ENCODE measurements at regions not wholly inside any gene's neighbourhood (a gene's known extent, or its start where the extent isn't known, plus 50 kb on each side); places are given as distances from the start of the nearest gene placed in this dataset.

DNA sequence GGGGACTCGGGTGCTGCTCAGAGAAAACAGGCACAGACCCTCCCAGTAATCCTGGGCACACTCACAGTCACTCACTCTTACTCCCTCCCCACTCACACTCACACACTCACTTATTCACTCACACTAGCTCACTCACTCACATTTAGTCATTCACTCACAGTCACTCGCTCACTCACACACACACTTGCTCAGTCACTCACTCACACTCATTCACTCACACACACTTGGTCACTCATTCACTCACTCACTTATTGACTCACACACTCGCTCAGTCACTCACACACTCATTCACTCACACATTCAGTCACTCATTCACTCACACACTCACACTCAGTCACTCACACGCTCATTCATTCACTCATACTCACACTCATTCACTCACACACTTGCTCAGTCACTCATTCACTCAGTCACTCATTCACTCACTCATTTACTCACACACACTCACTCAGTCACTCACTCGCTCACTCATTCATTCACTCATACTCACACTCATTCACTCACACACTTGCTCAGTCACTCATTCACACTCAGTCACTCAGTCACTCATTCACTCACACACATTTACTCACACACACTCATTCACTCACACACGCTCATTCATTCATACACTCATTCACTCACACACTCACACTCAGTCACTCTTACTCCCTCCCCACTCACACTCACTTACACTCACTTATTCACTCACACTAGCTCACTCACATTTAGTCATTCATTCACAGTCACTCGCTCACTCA lies 164.2 kb upstream of the C1orf174 start:
- POLR2A ChIA-PET = no interaction called here
- H3K27me3 ChIP-seq (ENCODE audit: control insufficient read depth, insufficient read depth, low read length) = no peaks in the 10 kb centered on the region; the same call in 1 of the 2 replicates
- ATAC-seq (no peak), DNase-seq (ENCODE audit: low read depth, low spot score) (no peak)
- H3K4me1 ChIP-seq (ENCODE audit: control insufficient read depth, insufficient read depth, low read length) = no peaks in the 10 kb centered on the region
- CTCF ChIA-PET = no interaction called here
- in situ Hi-C loops (cut with HindIII; ENCODE audit: low pct_unique_long_range_greater_than_20kb, low sequenced_read_pairs) (no loop called here), intact Hi-C loops (cut with micrococcal nuclease; ENCODE audit: unreplicated experiment) (no loop called here)
- H3K36me3 ChIP-seq (ENCODE audit: control insufficient read depth, insufficient read depth, low read length) = no peaks in the 10 kb centered on the region
- BruUV-seq (replicated peaks) = no TSS peak
- TF ChIP-seq TCF7L2 (IDR thresholded peaks at IDR 0.05; ENCODE audit: low read depth, low read length) (no peak), SIN3A (IDR thresholded peaks at IDR 0.05; ENCODE audit: borderline replicate concordance, insufficient read depth, low read depth, low read length) (no peak), POLR2AphosphoS5 (IDR thresholded peaks at IDR 0.05; ENCODE audit: low read depth, low read length) (no peak)
- TF ChIP-seq, protein P1, sequence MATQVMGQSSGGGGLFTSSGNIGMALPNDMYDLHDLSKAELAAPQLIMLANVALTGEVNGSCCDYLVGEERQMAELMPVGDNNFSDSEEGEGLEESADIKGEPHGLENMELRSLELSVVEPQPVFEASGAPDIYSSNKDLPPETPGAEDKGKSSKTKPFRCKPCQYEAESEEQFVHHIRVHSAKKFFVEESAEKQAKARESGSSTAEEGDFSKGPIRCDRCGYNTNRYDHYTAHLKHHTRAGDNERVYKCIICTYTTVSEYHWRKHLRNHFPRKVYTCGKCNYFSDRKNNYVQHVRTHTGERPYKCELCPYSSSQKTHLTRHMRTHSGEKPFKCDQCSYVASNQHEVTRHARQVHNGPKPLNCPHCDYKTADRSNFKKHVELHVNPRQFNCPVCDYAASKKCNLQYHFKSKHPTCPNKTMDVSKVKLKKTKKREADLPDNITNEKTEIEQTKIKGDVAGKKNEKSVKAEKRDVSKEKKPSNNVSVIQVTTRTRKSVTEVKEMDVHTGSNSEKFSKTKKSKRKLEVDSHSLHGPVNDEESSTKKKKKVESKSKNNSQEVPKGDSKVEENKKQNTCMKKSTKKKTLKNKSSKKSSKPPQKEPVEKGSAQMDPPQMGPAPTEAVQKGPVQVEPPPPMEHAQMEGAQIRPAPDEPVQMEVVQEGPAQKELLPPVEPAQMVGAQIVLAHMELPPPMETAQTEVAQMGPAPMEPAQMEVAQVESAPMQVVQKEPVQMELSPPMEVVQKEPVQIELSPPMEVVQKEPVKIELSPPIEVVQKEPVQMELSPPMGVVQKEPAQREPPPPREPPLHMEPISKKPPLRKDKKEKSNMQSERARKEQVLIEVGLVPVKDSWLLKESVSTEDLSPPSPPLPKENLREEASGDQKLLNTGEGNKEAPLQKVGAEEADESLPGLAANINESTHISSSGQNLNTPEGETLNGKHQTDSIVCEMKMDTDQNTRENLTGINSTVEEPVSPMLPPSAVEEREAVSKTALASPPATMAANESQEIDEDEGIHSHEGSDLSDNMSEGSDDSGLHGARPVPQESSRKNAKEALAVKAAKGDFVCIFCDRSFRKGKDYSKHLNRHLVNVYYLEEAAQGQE (IDR thresholded peaks at IDR 0.05; ENCODE audit: insufficient read depth in 1 of 2, low read depth in 2 of 2, low read length in 1 of 2) = no peak
- TF ChIP-seq, protein P2, sequence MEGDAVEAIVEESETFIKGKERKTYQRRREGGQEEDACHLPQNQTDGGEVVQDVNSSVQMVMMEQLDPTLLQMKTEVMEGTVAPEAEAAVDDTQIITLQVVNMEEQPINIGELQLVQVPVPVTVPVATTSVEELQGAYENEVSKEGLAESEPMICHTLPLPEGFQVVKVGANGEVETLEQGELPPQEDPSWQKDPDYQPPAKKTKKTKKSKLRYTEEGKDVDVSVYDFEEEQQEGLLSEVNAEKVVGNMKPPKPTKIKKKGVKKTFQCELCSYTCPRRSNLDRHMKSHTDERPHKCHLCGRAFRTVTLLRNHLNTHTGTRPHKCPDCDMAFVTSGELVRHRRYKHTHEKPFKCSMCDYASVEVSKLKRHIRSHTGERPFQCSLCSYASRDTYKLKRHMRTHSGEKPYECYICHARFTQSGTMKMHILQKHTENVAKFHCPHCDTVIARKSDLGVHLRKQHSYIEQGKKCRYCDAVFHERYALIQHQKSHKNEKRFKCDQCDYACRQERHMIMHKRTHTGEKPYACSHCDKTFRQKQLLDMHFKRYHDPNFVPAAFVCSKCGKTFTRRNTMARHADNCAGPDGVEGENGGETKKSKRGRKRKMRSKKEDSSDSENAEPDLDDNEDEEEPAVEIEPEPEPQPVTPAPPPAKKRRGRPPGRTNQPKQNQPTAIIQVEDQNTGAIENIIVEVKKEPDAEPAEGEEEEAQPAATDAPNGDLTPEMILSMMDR (IDR thresholded peaks at IDR 0.05) = no peak
- H3K4me3 ChIP-seq (ENCODE audit: low read depth in 2 of 2, low read length in 2 of 2) = no peak overlapping the region
- no peak overlapping the region for H3K27ac ChIP-seq (ENCODE audit: low read length)
- H3K9me3 ChIP-seq (ENCODE audit: control insufficient read depth, insufficient read depth, low read depth, low read length) = no peaks in the 10 kb centered on the region

DNA sequence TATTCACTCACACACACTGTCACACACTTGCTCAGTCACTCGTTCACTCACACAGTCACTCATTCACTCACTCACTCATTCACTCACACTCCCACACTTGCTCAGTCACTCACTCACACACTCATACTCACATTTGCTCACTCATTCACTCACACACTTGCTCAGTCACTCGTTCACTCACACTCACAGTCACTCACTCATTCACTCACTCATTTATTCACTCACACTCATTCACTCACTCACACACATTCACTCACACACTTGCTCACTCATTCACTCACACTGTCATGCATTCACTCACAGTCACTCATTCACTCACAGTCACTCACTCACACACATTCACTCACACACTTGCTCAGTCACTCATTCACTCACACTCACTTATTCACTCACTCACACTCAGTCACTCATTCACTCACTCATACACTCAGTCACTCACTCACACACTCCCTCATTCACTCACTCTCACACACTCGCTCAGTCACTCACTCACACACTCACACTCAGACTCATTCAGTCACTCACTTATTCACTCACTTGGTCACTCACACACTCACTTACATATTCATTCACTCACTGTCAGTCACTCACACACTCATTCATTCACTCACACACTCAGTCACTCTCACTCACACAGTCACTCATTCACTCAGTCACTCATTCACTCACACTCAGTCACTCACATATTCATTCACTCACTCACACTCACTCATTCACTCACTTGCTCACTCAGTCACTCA lies 167.0 kb upstream of the C1orf174 start:
- no peak overlapping the region for H3K27ac ChIP-seq (ENCODE audit: low read length)
- intact Hi-C loops (cut with micrococcal nuclease; ENCODE audit: unreplicated experiment) (no loop called here), in situ Hi-C loops (cut with HindIII; ENCODE audit: low pct_unique_long_range_greater_than_20kb, low sequenced_read_pairs) (no loop called here)
- POLR2A ChIA-PET = no interaction called here
- H3K36me3 ChIP-seq (ENCODE audit: control insufficient read depth, insufficient read depth, low read length) = no peaks in the 10 kb centered on the region
- CTCF ChIA-PET = no interaction called here
- ATAC-seq (no peak), DNase-seq (ENCODE audit: low read depth, low spot score) (no peak)
- TF ChIP-seq, protein P2 (IDR thresholded peaks at IDR 0.05) = no peak
- TF ChIP-seq, protein P1 (IDR thresholded peaks at IDR 0.05; ENCODE audit: insufficient read depth in 1 of 2, low read depth in 2 of 2, low read length in 1 of 2) = no peak
- no peak for TF ChIP-seq SIN3A (IDR thresholded peaks at IDR 0.05; ENCODE audit: borderline replicate concordance, insufficient read depth, low read depth, low read length)
- no peak for TF ChIP-seq TCF7L2 (IDR thresholded peaks at IDR 0.05; ENCODE audit: low read depth, low read length)
- TF ChIP-seq POLR2AphosphoS5 (IDR thresholded peaks at IDR 0.05; ENCODE audit: low read depth, low read length) = no peak
- H3K9me3 ChIP-seq (ENCODE audit: control insufficient read depth, insufficient read depth, low read depth, low read length) = no peaks in the 10 kb centered on the region
- no peak overlapping the region for H3K4me3 ChIP-seq (ENCODE audit: low read depth in 2 of 2, low read length in 2 of 2)
- H3K27me3 ChIP-seq (ENCODE audit: control insufficient read depth, insufficient read depth, low read length) = peaks cover 14% of the 10 kb centered on the region
- H3K4me1 ChIP-seq (ENCODE audit: control insufficient read depth, insufficient read depth, low read length) = no peaks in the 10 kb centered on the region
- BruUV-seq (replicated peaks) = no TSS peak

Measured in Panc1 (cell line).